Epithelial cell of prostate (primary cell): ENCODE measurements at regions not wholly inside any gene's neighbourhood (a gene's known extent, or its start where the extent isn't known, plus 50 kb on each side); places are given as distances from the start of the nearest gene placed in this dataset.

ENCODE experiments used
- DNase-seq: peaks from one replicate; pipeline ENCODE4 v3.0.0-alpha.2; 2011; ENCODE audit warnings: low read depth, low spot score
- H3K27ac ChIP-seq: fragments of 450-650 bp; 2 replicates; pipeline ENCODE4 v1.5.1; 2017; ENCODE audit warnings: mild to moderate bottlenecking

DNA sequence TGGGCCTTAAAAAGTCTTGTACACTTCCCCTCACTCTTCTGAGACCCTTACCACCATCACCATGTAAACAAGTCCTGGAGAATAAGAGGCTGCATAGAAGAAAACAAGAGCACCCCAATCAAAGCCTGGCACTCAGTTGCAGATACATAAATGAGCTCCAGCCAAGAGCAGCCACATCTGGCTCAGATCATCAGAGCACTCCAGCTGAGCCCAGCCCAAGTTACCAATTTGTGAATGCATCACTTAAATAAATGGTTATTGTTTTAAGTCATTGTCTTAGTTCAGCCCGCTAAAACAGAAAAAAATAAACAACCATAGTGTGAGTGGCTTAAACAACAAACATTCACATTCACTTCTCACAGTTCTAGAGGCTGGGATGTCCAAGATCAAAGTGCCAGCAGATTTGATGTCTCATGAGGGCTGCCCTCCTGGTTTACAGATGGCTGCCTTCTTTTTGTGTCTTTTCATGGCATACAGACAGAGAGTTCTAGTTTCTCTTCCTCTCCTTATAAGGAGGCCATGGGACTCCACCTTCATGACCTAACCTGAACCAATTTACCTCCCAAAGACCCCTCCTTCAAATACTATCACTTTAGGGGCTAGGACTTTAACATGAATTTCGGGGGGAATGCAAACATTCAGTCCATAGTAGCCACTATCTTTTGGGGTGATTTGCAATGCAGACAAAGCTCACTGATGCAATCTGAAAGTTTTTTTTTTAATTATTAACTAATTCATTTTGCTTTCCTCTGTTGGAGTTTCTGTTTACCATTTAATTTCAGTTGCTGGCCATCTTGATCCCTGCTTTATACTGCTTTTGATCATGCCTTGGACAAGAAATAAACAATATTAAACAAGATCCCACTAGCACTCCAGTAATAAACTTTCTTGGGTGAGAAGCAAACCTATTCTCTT is 187.5 kb upstream of the ACVR2A start:
- DNase-seq = no peak
- no peak overlapping the region for H3K27ac ChIP-seq

- DNase-seq = no peak
- H3K27ac ChIP-seq = no peak overlapping the region
Measured at GRCh38 chr2:147649998-147650397, 194.8 kb upstream of the ACVR2A start.

- no peak overlapping the region for H3K27ac ChIP-seq
- DNase-seq = no peak
Measured at GRCh38 chr2:147649286-147649685, 195.5 kb upstream of the ACVR2A start.

DNA sequence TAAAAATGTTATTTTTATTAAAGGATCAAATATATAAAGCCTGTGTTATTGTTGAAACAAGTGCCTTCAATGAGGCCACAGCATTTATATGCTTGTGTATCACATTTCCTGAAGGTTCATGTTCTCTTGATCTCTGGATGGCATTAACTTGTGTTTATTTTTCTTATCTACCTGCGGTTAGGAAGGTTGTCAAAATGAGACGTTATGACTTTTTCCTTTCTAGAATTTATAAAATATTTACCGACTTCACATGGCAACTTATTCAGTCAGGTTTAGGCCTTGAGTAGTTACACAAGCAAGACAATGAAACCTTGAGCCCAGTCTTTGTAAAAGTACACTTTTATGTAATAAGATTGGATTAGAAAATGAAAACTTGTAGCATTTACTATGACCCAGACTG is 196.4 kb upstream of the ACVR2A start:
- no peak overlapping the region for H3K27ac ChIP-seq
- DNase-seq = no peak

GRCh38 chr2:147647816-147648215 is 197.0 kb upstream of the ACVR2A start:
- no peak overlapping the region for H3K27ac ChIP-seq
- DNase-seq = no peak

DNA sequence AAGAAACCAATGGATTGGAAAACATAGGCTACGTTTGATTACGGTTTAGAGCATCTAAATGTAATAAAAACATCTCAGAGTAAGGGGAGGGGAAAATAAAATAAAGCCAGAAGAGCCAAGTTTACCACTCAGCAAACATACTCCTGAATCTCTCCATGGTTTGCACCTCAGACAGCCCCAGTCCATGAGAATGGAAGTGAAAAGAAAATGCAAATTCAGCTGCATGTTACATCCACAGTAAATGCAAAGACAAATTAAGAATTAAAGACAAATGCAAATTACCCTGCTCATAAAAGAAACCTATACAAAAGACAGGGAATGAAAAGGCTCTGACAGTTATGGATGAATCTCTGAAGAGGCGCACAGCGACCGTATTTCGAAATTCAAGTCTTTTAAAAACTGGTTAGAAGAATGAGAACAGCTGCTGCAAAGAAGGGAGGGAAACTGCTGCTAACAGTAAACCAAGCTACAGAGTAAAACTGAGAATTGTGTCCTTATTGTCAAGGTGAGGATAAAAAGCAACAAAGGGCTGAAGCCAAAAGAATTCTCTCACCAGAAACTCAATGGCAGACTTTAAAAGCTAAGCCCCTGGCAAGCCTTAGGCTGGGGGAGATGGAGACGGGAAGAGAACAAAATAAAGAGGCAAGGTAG is 197.9 kb upstream of the ACVR2A start:
- no peak overlapping the region for H3K27ac ChIP-seq
- DNase-seq = no peak

- H3K27ac ChIP-seq = no peak overlapping the region
Measured at GRCh38 chr2:147644491-147644890, 200.3 kb upstream of the ACVR2A start.

DNA sequence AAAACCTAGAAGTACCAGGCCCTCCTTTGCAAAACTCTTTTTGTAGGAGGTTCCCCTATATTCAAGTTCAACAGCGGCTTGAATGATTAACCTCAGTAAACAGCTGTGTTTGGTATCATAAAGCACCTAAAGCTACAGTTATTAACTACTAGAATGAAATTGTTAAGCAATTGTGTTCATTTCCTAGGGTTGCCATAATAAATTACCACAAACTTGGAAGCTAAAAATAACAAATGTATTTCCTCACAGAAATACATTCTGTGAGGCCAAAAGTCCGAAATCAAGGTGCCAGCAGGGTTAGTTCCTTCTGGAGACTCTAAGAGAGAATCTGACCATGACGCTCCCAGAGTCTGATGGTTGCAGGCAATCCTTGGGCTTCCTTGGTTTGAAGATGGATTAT is 202.1 kb upstream of the ACVR2A start:
- no peak for DNase-seq
- no peak overlapping the region for H3K27ac ChIP-seq

More at GRCh38 chr2:147644491-147644890, 200.3 kb upstream of the ACVR2A start:
- DNase-seq = no peak

GRCh38 chr2:147641651-147642050 is 203.2 kb upstream of the ACVR2A start:
- DNase-seq = no peak
- no peak overlapping the region for H3K27ac ChIP-seq

GRCh38 chr2:147639891-147640290 is 204.9 kb upstream of the ACVR2A start:
- DNase-seq = no peak
- no peak overlapping the region for H3K27ac ChIP-seq

DNA sequence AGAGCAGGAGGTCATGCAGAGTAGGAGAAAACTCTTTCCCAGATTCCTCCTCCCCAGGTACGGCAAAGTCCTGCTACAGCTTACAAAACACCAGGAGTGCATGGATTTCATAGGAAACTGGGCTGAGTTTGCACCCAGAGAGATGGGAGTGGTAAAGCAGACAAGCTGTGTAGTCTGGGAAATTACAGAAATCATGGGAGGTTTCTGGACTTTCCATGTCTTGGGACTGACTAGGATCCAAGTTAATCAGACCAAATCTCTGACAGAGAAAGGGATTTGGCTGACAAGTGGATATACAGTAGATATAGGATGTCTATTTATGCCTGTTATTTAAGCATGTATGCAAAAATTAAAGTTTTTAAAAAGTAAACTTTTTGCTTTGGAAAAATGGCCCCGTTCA is 205.4 kb upstream of the ACVR2A start:
- no peak for DNase-seq
- no peak overlapping the region for H3K27ac ChIP-seq

DNA sequence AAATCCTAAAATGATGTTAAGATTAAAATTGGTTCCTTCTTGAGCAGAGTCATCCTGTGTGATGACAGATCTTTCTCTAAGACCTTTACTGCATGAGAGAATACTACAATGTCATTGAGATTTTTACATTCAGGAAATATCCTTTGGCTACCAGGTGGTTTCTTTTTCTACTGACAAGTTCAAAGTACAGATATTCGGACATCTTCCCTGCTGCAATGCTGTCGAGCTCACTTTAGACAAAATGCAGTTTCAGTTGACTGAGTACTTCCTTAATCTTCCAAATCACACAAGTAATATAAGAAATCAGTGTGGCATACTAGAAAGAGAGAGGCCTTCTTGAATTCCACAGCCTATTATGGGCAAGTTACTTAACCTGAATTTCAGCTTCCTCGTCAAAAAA is 207.9 kb upstream of the ACVR2A start:
- no peak overlapping the region for H3K27ac ChIP-seq
- DNase-seq = no peak

GRCh38 chr2:147636238-147636882 is 208.5 kb upstream of the ACVR2A start:
- no peak for DNase-seq
- H3K27ac ChIP-seq = peak overlapping the region; percentile 35

DNA sequence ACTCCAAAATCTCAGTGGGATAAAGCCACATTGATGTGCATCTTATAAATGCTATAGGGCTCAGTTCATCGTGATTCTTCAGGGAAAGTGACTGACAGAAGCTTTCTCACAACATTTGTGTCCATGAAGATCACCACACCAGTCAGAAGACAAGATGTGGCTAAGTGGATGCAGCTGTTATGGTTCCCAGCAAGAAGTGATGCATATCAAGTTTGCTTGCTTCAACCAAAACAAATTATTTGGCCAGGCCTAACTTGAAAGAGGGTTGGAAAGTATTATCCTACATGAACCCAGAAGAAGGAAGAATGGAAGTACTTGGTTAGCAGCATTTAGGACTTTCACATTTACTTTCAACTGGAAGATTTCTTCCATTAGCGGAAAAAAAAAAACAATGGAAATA is 210.0 kb upstream of the ACVR2A start:
- no peak for DNase-seq
- H3K27ac ChIP-seq = no peak overlapping the region

DNA sequence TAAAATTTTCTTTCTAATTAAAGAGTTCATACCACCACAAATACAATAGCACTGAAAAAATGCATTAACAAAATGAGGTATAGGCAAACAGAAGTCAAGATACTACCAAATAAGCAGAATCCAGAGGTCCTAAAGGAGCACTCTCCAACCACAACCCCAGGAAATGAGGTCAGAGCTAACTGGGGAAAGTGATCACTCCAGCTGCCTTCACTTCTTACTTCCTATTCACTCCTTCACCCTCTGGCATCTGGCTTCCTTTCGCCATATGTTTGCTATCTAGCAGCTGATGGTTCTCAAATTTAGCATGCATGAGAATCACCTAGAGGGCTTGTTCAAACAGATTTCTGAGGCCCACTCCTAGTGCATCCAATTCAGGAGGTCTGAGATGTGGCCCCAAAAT is 212.6 kb upstream of the ACVR2A start:
- no peak for DNase-seq
- no peak overlapping the region for H3K27ac ChIP-seq

- H3K27ac ChIP-seq = peak overlapping the region; percentile 10
- no peak for DNase-seq
Measured at GRCh38 chr2:147631294-147631693, 213.5 kb upstream of the ACVR2A start.

DNA sequence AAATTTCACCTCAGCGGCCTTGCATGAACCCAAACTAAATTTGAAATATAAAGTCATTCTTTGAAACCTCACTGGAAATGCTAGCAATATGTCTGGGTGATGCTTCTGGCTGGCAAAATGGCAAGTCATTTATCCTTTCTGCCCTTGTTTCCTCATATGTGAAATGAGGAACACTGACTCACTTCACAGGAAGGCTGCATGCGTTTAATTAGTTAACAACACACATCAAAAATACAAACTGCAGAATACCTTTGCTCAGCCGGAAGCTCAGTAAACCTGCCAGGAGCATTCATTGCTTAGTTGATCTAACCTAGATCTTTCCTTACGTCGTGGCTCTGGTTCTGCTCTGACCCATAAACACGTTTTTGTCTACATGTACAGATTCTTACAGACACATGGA is 214.2 kb upstream of the ACVR2A start:
- DNase-seq = peak; percentile 6
- H3K27ac ChIP-seq = peak overlapping the region; percentile 10

- H3K27ac ChIP-seq = no peak overlapping the region
- DNase-seq = no peak
Measured at GRCh38 chr2:147628971-147629421, 215.8 kb upstream of the ACVR2A start.

DNA sequence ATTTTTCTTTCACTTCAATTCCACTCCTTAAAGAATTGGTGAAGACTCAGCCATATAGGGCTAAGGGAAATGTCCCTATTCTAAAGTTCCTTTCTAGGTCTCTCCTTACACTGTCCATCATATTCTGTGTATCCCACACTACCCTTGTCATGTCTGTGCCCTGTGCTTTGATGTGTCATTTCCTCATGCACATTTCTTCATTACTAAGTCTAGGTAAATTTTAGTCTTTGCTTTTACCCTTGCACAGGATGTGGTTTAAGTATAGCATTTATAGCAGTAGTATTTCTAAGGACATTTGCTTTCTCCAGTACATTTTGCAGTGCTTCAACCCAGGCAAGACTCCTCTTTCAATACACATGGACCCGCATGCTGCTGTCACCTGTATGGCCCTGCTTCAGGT is 221.5 kb upstream of the ACVR2A start:
- DNase-seq = no peak
- no peak overlapping the region for H3K27ac ChIP-seq

GRCh38 chr2:147621656-147622197 is 223.1 kb upstream of the ACVR2A start:
- DNase-seq = no peak
- H3K27ac ChIP-seq = no peak overlapping the region

- H3K27ac ChIP-seq = no peak overlapping the region
- DNase-seq = no peak
Measured at GRCh38 chr2:147619808-147620207, 225.0 kb upstream of the ACVR2A start.
